Muscle of leg (tissue), 3 donors: ENCODE measurements at regions not wholly inside any gene's neighbourhood (a gene's known extent, or its start where the extent isn't known, plus 50 kb on each side); places are given as distances from the start of the nearest gene placed in this dataset.

Source experiments
- DNase-seq: peaks from one replicate; pipeline ENCODE4 v3.0.0; 2013
- H3K27ac ChIP-seq: one replicate; pipeline ENCODE4 v1.5.1; 2013; ENCODE audit warnings: mild to moderate bottlenecking, low read length, control low read depth
- H3K27me3 ChIP-seq: one replicate; pipeline ENCODE4 v1.6.1; 2013; ENCODE audit warnings: low read length; ENCODE audit not compliant: control insufficient read depth, insufficient read depth
- H3K36me3 ChIP-seq: one replicate; pipeline ENCODE4 v1.6.1; 2013; ENCODE audit warnings: low read length; ENCODE audit not compliant: control insufficient read depth, insufficient read depth
- H3K4me1 ChIP-seq: one replicate; pipeline ENCODE4 v1.6.1; 2013; ENCODE audit warnings: low read length; ENCODE audit not compliant: control insufficient read depth, insufficient read depth
- H3K4me3 ChIP-seq: one replicate; pipeline ENCODE4 v1.5.1; 2013; ENCODE audit warnings: low read length, control low read depth
- H3K9me3 ChIP-seq: replicated peaks from 2 replicates; pipeline ENCODE4 v1.6.1; 2013; ENCODE audit warnings: low read depth, low read length; ENCODE audit not compliant: control insufficient read depth
- whole genome bisulfite sequencing: methylation state at CpG from one replicate; pipeline ENCODE4 v1.1.5; 2013; ENCODE audit warnings: missing lambda C conversion rate; ENCODE audit not compliant: insufficient coverage; 5-methylcytosine and 5-hydroxymethylcytosine counted together

DNA sequence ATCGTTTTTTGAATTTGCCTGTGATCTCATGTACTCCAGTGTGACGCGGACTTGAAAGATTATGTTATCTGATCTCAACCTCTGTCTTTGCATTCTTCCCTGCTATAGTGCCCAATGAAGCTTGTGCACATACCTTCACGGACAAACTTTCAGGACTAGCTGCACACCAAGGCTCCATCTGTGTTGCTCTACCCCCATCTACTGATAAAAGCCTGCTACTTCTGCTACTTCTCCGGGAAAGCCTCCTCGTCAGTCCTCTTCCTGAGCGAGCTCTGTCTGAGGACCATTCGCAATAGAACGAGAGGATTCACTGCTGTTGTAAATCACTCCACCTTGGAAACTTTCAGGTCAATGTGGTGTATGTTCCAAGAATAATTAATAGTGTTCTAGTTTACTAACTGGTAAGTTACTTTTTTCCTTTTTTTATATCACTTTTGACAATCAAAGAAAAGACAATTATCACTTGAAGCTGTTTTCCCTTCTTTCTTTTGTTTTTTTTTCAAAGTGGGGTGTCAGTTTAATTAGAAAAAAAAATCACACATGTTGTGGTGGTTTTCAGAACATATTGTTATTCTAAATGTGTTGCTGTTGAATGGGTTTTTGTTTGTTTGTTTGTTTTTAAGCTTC lies 217.6 kb downstream of the ARRDC4 start:
- Histone ChIP-seq H3K4me3 (no peak overlapping the region), H3K9me3 (no peaks in the 10 kb centered on the region), H3K36me3 (no peaks in the 10 kb centered on the region), H3K4me1 (no peaks in the 10 kb centered on the region), H3K27ac (no peak overlapping the region), H3K27me3 (peaks cover 11% of the 10 kb centered on the region)
- peak; percentile 76 for DNase-seq
- WGBS: 0% methylated on average over 3 of the region's 9 CpGs

DNA sequence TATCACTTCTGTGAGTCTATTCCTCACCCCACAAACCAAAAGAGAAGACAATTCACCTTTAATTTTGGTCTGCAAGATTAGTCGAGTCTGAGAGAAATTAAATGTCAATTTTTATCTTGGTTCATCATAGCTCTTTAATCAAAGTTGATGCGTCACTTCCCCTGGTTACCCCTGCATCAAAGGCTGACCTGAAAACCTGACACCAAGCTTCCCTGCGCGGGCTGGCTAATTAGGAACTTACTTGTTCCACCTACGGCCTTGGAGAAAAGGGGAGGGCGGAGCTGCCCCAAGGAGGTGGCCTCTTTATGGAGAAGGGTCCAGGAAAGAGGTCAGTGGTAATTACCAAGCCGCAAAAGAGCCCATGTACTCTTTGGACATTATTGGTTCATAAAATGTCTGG lies 218.4 kb downstream of the ARRDC4 start:
- Histone ChIP-seq H3K9me3 (no peaks in the 10 kb centered on the region), H3K4me3 (no peak overlapping the region), H3K36me3 (no peaks in the 10 kb centered on the region), H3K4me1 (no peaks in the 10 kb centered on the region), H3K27me3 (peaks cover 11% of the 10 kb centered on the region), H3K27ac (no peak overlapping the region)
- no peak for DNase-seq
- WGBS: 22% methylated on average over 5 of the region's 7 CpGs

DNA sequence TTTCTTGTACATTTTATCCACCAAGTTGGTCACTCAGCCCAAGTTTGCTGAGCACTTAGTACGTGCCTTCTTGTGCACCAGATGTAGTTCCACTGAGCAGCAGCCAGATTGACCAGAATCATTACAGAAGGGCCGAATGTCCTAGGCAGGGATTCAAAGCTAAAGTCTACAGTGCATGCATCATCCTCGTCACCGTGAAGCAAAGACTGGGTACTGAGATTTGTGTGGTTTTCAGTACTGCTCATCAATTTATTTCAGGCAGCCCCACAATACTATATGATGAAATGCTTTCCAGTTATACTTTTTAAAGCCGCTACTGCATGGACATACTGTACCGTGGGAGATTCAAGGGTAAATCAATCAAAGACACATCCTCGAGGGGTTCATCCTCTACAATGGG lies 227.0 kb downstream of the ARRDC4 start:
- Histone ChIP-seq H3K27me3 (no peaks in the 10 kb centered on the region), H3K4me1 (no peaks in the 10 kb centered on the region), H3K36me3 (no peaks in the 10 kb centered on the region), H3K4me3 (no peak overlapping the region), H3K9me3 (no peaks in the 10 kb centered on the region), H3K27ac (no peak overlapping the region)
- WGBS: 88% methylated on average over 2 of the region's 7 CpGs
- DNase-seq: no peak

DNA sequence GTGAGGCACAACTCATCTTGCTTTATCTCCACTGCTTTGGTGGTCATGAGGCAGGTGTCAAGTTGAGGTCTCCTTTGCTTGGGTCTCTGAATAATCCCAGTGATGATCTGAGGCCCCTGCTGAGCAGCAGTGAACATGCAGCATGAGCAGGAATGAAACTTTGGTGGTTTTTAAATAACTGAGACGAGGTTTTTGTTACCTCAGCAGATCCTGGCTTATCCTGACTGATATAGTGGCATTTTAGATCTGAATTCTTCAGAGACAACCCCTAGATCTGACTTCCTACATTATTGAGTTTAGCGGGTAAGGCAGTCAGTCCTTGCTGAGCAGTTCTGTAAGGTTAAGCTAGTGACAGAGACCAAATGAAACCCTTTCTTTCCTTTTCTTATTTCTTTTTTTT lies 230.4 kb downstream of the ARRDC4 start:
- DNase-seq: no peak
- no peaks in the 10 kb centered on the region for H3K9me3 ChIP-seq
- WGBS: no CpG with 5 or more reads among the region's 2 CpGs

DNA sequence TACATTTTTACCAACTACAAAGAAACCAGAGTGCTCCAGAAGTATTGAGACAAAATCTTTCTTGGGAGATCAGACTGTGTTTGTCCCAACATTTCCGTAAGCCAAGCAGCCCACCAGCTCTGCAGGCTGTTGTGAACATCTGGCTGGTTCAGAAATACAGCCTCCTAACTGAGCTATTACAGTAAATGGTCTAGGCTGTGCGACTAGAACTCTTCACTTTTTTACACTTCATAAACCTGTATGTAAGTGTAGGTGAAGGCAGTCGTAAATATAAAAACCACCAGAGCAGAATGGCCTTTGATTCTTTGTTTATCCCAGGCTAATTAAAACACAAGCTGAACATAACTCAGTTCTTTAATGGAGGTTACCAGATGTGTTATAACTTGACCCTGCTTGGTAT lies 235.3 kb downstream of the ARRDC4 start:
- no peak overlapping the region for H3K4me3 ChIP-seq
- H3K27me3 ChIP-seq: peaks cover 6% of the 10 kb centered on the region
- H3K4me1 ChIP-seq: no peaks in the 10 kb centered on the region
- no peak overlapping the region for H3K27ac ChIP-seq
- no CpG with 5 or more reads among the region's 3 CpGs for WGBS
- no peak for DNase-seq
- no peaks in the 10 kb centered on the region for H3K36me3 ChIP-seq
- no peaks in the 10 kb centered on the region for H3K9me3 ChIP-seq

More for the DNA sequence above, 230.4 kb downstream of the ARRDC4 start:
- no peaks in the 10 kb centered on the region for H3K36me3 ChIP-seq
- H3K4me1 ChIP-seq: no peaks in the 10 kb centered on the region
- H3K4me3 ChIP-seq: no peak overlapping the region
- H3K27ac ChIP-seq: no peak overlapping the region
- peaks cover 6% of the 10 kb centered on the region for H3K27me3 ChIP-seq

DNA sequence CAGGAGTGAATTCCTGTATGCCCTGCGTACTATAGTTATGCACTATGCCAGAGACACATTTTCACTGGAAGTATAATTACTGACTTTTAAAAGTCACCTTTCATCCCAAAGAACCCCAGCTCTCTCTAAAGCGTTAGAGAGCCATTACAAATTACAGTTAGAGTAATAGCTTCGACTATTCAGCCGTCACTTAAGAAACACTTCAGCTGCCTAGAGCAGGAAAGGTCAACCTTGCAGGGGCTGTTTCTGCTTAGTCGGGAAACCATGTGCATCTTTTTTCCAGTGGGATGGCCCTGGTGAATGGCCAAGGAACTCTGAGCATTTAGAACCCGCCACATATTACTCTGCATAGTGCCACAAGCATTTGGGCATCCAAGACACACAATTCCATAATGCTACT lies 235.9 kb downstream of the ARRDC4 start:
- peaks cover 6% of the 10 kb centered on the region for H3K27me3 ChIP-seq
- 47% methylated on average over 5 of the region's 6 CpGs for WGBS
- no peaks in the 10 kb centered on the region for H3K4me1 ChIP-seq
- no peak overlapping the region for H3K4me3 ChIP-seq
- no peak for DNase-seq
- no peak overlapping the region for H3K27ac ChIP-seq
- no peaks in the 10 kb centered on the region for H3K36me3 ChIP-seq
- H3K9me3 ChIP-seq: no peaks in the 10 kb centered on the region

DNA sequence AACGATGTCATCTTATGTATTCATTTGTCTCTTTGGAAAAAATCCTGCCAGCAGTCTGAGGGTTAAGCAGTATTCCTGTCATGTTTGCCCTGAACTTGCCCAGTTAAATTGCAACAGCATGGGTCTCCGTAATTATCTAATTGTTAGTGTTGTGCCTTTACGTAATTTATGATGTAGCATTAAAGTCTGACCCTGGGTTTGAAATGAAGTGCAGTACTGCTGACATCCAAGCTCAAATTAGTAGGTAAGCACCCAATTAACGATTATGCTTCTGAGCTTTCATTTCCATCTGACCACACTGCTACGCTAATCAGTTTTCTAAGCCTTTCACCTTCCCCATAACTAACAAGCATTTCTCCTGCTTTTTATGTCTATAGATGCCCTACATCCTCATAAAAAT lies 241.8 kb downstream of the ARRDC4 start:
- DNase-seq: no peak
- H3K4me3 ChIP-seq: no peak overlapping the region
- no peak overlapping the region for H3K27ac ChIP-seq
- H3K4me1 ChIP-seq: no peaks in the 10 kb centered on the region
- 25% methylated on average over 5 of the region's 5 CpGs for WGBS
- H3K9me3 ChIP-seq: no peaks in the 10 kb centered on the region
- H3K36me3 ChIP-seq: no peaks in the 10 kb centered on the region
- no peaks in the 10 kb centered on the region for H3K27me3 ChIP-seq

DNA sequence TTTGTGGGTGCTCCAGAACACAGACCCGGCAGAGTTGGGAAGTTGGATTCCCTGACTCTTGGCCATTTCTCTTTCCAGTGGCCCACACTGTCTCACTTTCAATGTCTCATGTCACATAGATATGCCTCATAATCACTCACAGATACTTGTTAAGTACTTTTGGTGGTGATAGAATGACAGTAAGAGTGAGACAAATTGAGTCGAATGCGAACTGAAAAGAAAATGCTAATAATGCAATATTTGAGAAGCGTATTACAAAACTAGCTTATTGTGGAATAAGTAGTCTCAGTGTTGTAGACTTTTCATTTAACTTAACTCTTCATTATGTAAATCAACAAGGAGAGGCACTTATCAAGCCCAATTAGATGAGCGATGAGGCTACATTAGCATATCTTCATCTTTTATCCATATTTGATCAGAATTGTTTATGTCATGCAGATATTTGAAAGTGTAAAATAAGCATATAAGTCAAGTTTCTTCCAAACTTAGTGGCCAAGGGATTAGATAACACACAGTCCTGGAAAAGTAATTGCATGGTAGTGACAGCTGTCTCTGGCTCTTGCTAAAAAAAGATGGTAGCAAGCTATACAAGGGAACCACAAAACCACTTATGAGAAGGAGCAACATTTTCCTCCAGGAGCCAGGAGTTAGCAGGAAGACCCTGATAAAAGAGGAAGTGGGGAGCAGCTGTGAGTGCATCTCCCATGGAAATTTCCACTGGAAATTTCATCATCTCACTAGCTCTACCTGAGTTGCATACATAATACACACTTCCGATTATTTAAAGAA lies 243.6 kb downstream of the ARRDC4 start:
- WGBS: no CpG with 5 or more reads among the region's 6 CpGs
- H3K27ac ChIP-seq: no peak overlapping the region

DNA sequence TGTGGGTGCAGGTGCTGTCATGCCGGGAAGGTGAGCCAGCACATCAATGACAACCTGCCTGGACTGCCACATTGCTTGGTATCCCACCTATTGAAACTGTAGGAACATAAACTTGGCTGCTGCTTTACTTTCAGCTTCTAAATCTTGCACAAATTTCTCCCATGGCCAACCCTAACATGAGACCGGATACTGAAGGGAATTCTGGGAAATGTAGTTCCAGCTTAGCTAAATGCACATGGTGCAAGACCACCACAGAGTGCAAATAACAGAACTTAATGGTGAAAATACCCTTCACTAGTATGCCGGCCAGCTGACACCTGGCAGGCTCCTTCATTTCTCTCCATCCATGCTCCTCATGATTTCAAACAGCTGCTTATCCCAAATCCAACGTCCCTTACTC lies 247.4 kb downstream of the ARRDC4 start:
- 23% methylated on average over 1 of the region's 4 CpGs for WGBS

More for the DNA sequence above, 243.6 kb downstream of the ARRDC4 start:
- Histone ChIP-seq H3K9me3 (no peaks in the 10 kb centered on the region), H3K27me3 (no peaks in the 10 kb centered on the region), H3K4me1 (no peaks in the 10 kb centered on the region), H3K36me3 (no peaks in the 10 kb centered on the region), H3K4me3 (no peak overlapping the region)
- no peak for DNase-seq

DNA sequence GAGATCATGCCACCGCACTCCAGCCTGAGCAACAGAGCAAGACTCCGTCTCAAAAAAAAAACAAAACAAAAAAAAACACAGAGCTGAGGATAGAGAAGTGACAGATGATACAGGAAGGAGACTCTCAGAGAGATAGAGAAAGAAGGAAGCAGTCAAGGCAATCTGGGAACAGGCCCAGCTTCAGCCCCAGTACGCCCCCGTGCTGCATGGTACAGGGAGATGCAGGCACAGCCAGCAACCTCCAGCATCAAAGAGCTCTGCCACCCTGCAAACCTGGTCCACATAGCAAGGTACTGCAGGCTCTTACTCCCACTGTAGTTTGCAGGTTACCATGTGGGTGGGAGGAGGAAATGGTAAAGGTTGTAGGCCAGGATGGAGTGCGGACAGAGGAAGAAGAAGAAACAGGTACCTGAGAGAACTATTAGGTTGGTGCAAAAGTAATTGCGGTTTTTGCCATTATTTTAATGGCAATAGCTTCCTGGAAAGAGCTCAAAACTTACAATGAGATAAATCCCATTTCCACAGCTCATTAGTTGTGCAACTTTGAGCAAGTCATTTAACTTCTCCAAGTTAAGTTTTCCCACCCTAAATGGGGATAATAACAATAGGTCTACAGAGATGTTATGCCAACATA lies 253.0 kb downstream of the ARRDC4 start:
- no peak overlapping the region for H3K4me3 ChIP-seq
- no peaks in the 10 kb centered on the region for H3K36me3 ChIP-seq
- 83% methylated on average over 1 of the region's 6 CpGs for WGBS
- no peaks in the 10 kb centered on the region for H3K4me1 ChIP-seq
- no peak overlapping the region for H3K27ac ChIP-seq
- H3K27me3 ChIP-seq: no peaks in the 10 kb centered on the region
- no peaks in the 10 kb centered on the region for H3K9me3 ChIP-seq
- no peak for DNase-seq

More for the DNA sequence above, 247.4 kb downstream of the ARRDC4 start:
- H3K27me3 ChIP-seq: no peaks in the 10 kb centered on the region
- H3K4me1 ChIP-seq: no peaks in the 10 kb centered on the region
- no peak overlapping the region for H3K4me3 ChIP-seq
- no peaks in the 10 kb centered on the region for H3K36me3 ChIP-seq
- no peaks in the 10 kb centered on the region for H3K9me3 ChIP-seq
- no peak overlapping the region for H3K27ac ChIP-seq
- DNase-seq: no peak
